Heart right ventricle (tissue), 16 donors: ENCODE measurements at regions not wholly inside any gene's neighbourhood (a gene's known extent, or its start where the extent isn't known, plus 50 kb on each side); places are given as distances from the start of the nearest gene placed in this dataset.
"Not testable (repeated sequence)": the region's sequence is repeated elsewhere in the genome, so short reads cannot be mapped to it uniquely, and the experiment has no call there.

ENCODE experiments used
- ATAC-seq, 8 donors: fragments of 200-7000 bp; cut with Tn5 transposase; one replicate each; pipeline ENCODE4 v1.9.1; 2020; ENCODE audit warnings: mild to moderate bottlenecking in 8 of 8, moderate library complexity in 8 of 8, moderate number of reproducible peaks in 1 of 8
- DNase-seq, 2 donors: peaks; one replicate each; pipeline ENCODE4 v3.0.0-alpha.2; 2020
- H3K27ac ChIP-seq, 10 donors: fragments of 200-600 bp; sonication (generic) in 2 of 10; one replicate each; pipeline versions ENCODE4 v1.5.0 to v1.8.0; 2020 to 2022; ENCODE audit warnings: mild to moderate bottlenecking in 3 of 10
- H3K27me3 ChIP-seq, 7 donors: fragments of 200-600 bp; one replicate each; pipeline ENCODE4 v1.8.0; 2021 to 2022; ENCODE audit warnings: mild to moderate bottlenecking in 2 of 7
- H3K36me3 ChIP-seq, 9 donors: fragments of 200-600 bp; sonication (generic) in 1 of 9; one replicate each; pipeline versions ENCODE4 v1.5.0 to v1.8.0; 2020 to 2022; ENCODE audit warnings: mild to moderate bottlenecking in 2 of 9
- H3K4me1 ChIP-seq, 9 donors: fragments of 200-600 bp; sonication (generic) in 1 of 9; one replicate each; pipeline versions ENCODE4 v1.5.0 to v1.8.0; 2020 to 2022; ENCODE audit warnings: mild to moderate bottlenecking in 4 of 9
- H3K4me3 ChIP-seq, 10 donors: fragments of 200-600 bp; sonication (generic) in 2 of 10; one replicate each; pipeline versions ENCODE4 v1.5.0 to v1.8.0; 2020 to 2022; ENCODE audit warnings: mild to moderate bottlenecking in 7 of 10, moderate library complexity in 2 of 10
- H3K9me3 ChIP-seq, 11 donors: fragments of 200-600 bp in 10 of 11; sonication (generic) in 2 of 11; one replicate each; pipeline versions ENCODE4 v1.5.0 to v1.8.0; 2013 to 2022; ENCODE audit warnings: mild to moderate bottlenecking in 2 of 11, control low read depth in 1 of 11, moderate library complexity in 1 of 11
- WGBS, 2 donors: extraction: QIAGEN DNeasy Blood & Tissue Kit; methylation state at CpG; one replicate each; pipeline ENCODE4 v1.1.7; 2013; ENCODE audit warnings: inconsistent platforms in 1 of 2; 5-methylcytosine and 5-hydroxymethylcytosine counted together
- intact Hi-C, 10 donors: fragments of 100-400 bp; cut with DNase I; formaldehyde crosslinking; loops; one replicate each; pipeline versions ENCODE4 v1.11.1 to v1.14.2; 2022
- TF ChIP-seq, protein P1 (sequence below), 9 donors: fragments of 200-600 bp; sonication (generic) in 2 of 9; IDR thresholded peaks; one replicate each; pipeline versions ENCODE4 v1.5.0 to v1.8.0; 2021 to 2022; ENCODE audit warnings: antibody characterized with exemption in 9 of 9, mild to moderate bottlenecking in 5 of 9, moderate library complexity in 1 of 9
- donor health status: Arrhythmogenic right ventricular cardiomyopathy.
- donor health status: ischemic (EF 13 %, LVEDD 7.1; RV severe dilation, severe dysfunction).
- donor health status: healthy with polysubstance abuse.
- donor health status: DM: no; HTN: yes; CAD: no.
- donor health status: DM: no; HTN: no; CAD: no.
- donor health status: ischemic (EF 25% LVEDD 6.9; RV normal size, moderate dysfunction).
- donor health status: ischemic (EF 25% LVEDD 5.7; RV mildly dilated, moderate dysfunction).
- donor health status: healthy.
- donor health status: DM: yes; HTN: yes; CAD: no.
- donor health status: Ischemic cardiomyopathy.
- donor health status: ischemic (EF 35%, LVEDD 5.7; RV mildly dilated, moderate dysfunction).
- donor health status: nonischemic (EF 11% LVEDD 7.7; RV severe dilation, severe dysfunction).
- donor health status: DM: yes; HTN: yes; CAD: no.
- donor health status: PGD.
- donor health status: ischemic (EF 29% LVEDD 5.4; RV normal size, mild dysfunction).
- donor health status: nonischemic (EF 23%, LVEDD 6.1; RV moderate dilation, normal function).

DNA sequence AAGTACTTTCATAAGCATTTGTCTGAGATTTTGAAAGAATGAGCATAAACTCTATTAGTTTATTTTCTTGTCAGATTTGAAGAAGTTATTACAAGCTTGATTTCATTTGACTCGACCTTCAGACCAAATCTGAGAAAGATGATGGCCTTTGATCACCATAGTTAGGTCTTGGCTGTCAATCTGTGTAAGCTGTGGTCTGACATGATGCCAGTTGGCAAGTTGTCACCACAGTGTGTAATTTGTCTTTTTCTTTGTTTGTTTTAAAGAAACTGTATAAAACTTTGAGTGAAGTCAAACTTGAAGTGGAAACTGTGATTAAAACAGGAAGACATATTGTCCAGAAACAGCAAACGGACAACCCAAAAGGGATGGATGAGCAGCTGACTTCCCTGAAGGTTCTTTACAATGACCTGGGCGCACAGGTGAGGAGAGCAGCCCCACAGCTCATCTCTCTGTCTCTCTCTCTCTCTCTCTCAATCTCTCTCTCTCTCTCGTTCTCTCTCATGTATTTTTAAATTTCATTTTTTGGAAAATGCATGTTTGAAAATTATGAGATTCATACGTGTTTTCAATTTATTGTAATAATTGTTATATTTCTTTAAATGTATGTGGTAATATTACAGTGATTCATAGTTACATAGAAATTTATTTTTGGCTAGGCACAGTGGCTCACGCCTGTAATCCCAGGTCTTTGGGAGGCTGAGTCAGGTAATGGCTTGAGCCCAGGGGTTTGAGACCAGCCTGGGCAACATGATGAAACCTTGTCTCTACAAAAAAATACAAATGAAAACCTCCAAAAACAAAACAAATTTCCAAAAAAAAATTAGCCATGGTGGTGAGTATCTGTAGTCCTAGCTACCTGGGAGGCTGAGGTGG lies 208.1 kb downstream of the UTRN start:
- Histone ChIP-seq H3K27ac (no peak overlapping the region), H3K9me3 (no peaks in the 10 kb centered on the region), H3K27me3 (no peaks in the 10 kb centered on the region), H3K4me1 (no peaks in the 10 kb centered on the region), H3K36me3 (peaks cover 0 to 99% (median 59%) of the 10 kb centered on the region in 9 donors), H3K4me3 (no peak overlapping the region)
- DNase-seq = no peak
- WGBS, 2 donors = 89 to 93% methylated on average over 6 of the region's 6 CpGs
- ATAC-seq = no peak
- intact Hi-C loops = no loop called here
- TF ChIP-seq, protein P1, sequence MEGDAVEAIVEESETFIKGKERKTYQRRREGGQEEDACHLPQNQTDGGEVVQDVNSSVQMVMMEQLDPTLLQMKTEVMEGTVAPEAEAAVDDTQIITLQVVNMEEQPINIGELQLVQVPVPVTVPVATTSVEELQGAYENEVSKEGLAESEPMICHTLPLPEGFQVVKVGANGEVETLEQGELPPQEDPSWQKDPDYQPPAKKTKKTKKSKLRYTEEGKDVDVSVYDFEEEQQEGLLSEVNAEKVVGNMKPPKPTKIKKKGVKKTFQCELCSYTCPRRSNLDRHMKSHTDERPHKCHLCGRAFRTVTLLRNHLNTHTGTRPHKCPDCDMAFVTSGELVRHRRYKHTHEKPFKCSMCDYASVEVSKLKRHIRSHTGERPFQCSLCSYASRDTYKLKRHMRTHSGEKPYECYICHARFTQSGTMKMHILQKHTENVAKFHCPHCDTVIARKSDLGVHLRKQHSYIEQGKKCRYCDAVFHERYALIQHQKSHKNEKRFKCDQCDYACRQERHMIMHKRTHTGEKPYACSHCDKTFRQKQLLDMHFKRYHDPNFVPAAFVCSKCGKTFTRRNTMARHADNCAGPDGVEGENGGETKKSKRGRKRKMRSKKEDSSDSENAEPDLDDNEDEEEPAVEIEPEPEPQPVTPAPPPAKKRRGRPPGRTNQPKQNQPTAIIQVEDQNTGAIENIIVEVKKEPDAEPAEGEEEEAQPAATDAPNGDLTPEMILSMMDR (IDR thresholded peaks at IDR 0.05) = no peak

GRCh38 chr6:144495076-144495475 lies 209.9 kb downstream of the UTRN start:
- DNase-seq, ATAC-seq, H3K4me3 ChIP-seq, H3K4me1 ChIP-seq, H3K27ac ChIP-seq, H3K27me3 ChIP-seq, intact Hi-C loops, H3K9me3 ChIP-seq: not testable (repeated sequence)
- 98 to 99% methylated on average over 20 to 22 of the region's 22 CpGs for WGBS, 2 donors
- H3K36me3 ChIP-seq = peaks cover 0 to 99% (median 51%) of the 10 kb centered on the region in 9 donors

DNA sequence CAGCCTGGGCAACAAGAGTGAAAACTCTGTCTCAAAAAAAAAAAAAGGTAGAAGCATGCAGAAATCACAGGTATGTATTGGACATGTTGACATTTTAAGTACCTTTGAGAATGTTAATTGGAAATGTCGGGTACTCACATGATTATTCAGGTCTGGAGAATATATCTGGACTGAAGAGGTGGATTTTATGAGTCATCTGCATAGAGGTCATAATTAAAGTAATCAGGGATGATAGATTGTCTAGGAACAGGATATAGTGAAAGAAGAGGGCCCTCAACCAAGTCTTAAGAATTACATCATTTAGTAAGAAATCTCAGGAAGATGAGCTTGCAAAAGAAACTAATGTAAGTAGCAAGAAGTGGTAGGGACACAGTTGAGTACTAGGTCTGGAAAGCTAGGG lies 212.5 kb downstream of the UTRN start:
- Histone ChIP-seq H3K4me3 (no peak overlapping the region), H3K27me3 (no peaks in the 10 kb centered on the region), H3K36me3 (peaks cover 0 to 96% (median 27%) of the 10 kb centered on the region in 9 donors), H3K9me3 (peaks cover 0 to 4% (median 0%) of the 10 kb centered on the region in 11 donors), H3K27ac (no peak overlapping the region), H3K4me1 (peaks cover 0 to 8% (median 0%) of the 10 kb centered on the region in 9 donors)
- ATAC-seq = no peak
- 51 to 64% methylated on average over 1 of the region's 1 CpG for WGBS, 2 donors
- no peak for DNase-seq
- TF ChIP-seq, protein P1 (IDR thresholded peaks at IDR 0.05) = no peak
- intact Hi-C loops = no loop called here

DNA sequence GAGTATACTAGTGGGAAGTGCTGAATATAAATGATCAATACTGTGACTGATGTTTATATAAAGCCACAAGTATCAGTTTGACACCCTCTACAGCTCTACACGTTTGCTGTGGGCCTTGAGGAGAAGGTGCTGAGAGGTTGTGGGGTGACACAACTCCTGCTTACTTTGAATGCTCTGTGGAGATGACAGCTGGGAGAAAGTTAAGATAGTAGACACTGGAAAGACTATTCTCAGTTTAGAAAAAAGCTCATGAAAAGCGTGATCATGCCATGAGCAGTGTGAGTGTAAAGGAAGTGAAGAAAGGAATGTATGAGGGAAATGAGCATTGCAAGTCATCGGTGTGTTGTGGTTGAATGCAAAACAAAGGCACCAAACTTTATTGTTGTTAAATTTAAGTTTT lies 215.8 kb downstream of the UTRN start:
- Histone ChIP-seq H3K36me3 (peaks cover 0 to 99% (median 22%) of the 10 kb centered on the region in 9 donors), H3K27me3 (no peaks in the 10 kb centered on the region), H3K4me3 (no peak overlapping the region), H3K4me1 (peaks cover 0 to 8% (median 0%) of the 10 kb centered on the region in 9 donors), H3K9me3 (peaks cover 0 to 37% (median 11%) of the 10 kb centered on the region in 11 donors), H3K27ac (no peak overlapping the region)
- no peak for DNase-seq
- intact Hi-C loops = no loop called here
- 21 to 42% methylated on average over 3 of the region's 3 CpGs for WGBS, 2 donors
- TF ChIP-seq, protein P1 (IDR thresholded peaks at IDR 0.05) = no peak
- ATAC-seq = peak; percentile 20 to 78 (median 49)

- ATAC-seq, H3K27me3 ChIP-seq, H3K4me3 ChIP-seq, intact Hi-C loops, H3K4me1 ChIP-seq, H3K27ac ChIP-seq, DNase-seq: not testable (repeated sequence)
- 97 to 100% methylated on average over 4 of the region's 4 CpGs for WGBS, 2 donors
- Histone ChIP-seq H3K9me3 (peaks cover 0 to 44% (median 11%) of the 10 kb centered on the region in 11 donors), H3K36me3 (peaks cover 0 to 85% (median 25%) of the 10 kb centered on the region in 9 donors)
Observed at GRCh38 chr6:144505214-144505613, 220.1 kb downstream of the UTRN start.

- Histone ChIP-seq H3K9me3 (peaks cover 0 to 44% (median 11%) of the 10 kb centered on the region in 11 donors), H3K36me3 (peaks cover 0 to 84% (median 21%) of the 10 kb centered on the region in 9 donors)
- DNase-seq, H3K4me1 ChIP-seq, H3K27me3 ChIP-seq, H3K27ac ChIP-seq, H3K4me3 ChIP-seq, intact Hi-C loops, ATAC-seq: not testable (repeated sequence)
- WGBS, 2 donors = 92 to 98% methylated on average over 3 of the region's 3 CpGs
Observed at GRCh38 chr6:144506051-144506450, 220.9 kb downstream of the UTRN start.

DNA sequence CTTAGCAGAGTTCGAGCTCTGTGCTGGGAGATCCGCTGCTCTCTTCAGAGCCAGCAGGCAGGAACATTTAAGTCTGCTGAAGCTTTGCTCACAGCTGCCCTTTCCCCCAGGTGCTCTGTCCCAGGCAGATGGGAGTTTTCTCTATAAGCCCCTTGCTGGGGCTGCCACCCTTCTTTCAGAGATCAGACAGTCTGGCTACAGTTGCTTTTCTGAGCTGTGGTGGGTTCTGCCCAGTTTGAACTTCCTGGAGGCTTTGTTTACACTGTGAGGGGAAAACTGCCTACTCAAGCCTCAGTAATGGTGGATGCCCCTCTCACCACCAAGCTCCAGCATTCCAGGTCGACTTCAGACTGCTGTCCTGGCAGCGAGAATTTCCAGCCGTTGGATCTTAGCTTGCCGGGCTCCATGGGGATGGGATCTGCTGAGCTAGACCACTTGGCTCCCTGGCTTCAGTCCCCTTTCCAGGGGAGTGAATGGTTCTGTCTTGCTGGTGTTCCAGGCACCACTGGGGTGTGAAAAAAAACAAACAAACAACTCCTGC lies 222.7 kb downstream of the UTRN start:
- 93 to 94% methylated on average over 6 of the region's 6 CpGs for WGBS, 2 donors

More for the DNA sequence above, 222.7 kb downstream of the UTRN start:
- H3K27me3 ChIP-seq, ATAC-seq, H3K4me1 ChIP-seq, H3K27ac ChIP-seq, H3K4me3 ChIP-seq, DNase-seq, intact Hi-C loops: not testable (repeated sequence)
- peaks cover 0 to 82% (median 24%) of the 10 kb centered on the region in 9 donors for H3K36me3 ChIP-seq
- peaks cover 0 to 38% (median 11%) of the 10 kb centered on the region in 11 donors for H3K9me3 ChIP-seq
